CMK (cell line): ENCODE measurements at regions not wholly inside any gene's neighbourhood (a gene's known extent, or its start where the extent isn't known, plus 50 kb on each side); places are given as distances from the start of the nearest gene placed in this dataset.
"Not testable (repeated sequence)": the region's sequence is repeated elsewhere in the genome, so short reads cannot be mapped to it uniquely, and the experiment has no call there.

ENCODE experiments used
- DNase-seq: peaks from one replicate; pipeline ENCODE4 v3.0.0-alpha.2; 2010; ENCODE audit warnings: low read depth

- DNase-seq, result no peak
Measured at GRCh38 chr4:34309383-34309906, 1934.9 kb downstream of the ARAP2 start.

- DNase-seq, result no peak
Measured at GRCh38 chr4:34318773-34319172, 1925.5 kb downstream of the ARAP2 start.

- no peak for DNase-seq
Measured at GRCh38 chr4:34323549-34324320, 1920.6 kb downstream of the ARAP2 start.

- no peak for DNase-seq
Measured at GRCh38 chr4:34328939-34329338, 1915.4 kb downstream of the ARAP2 start.

- DNase-seq, result not testable (repeated sequence)
Measured at GRCh38 chr4:34335156-34335555, 1909.2 kb downstream of the ARAP2 start.

GRCh38 chr4:34335556-34335955 is 1908.8 kb downstream of the ARAP2 start:
- not testable (repeated sequence) for DNase-seq

- DNase-seq, result no peak
Measured at GRCh38 chr4:34362654-34363053, 1881.7 kb downstream of the ARAP2 start.

GRCh38 chr4:34363842-34364241 is 1880.5 kb downstream of the ARAP2 start:
- DNase-seq, result no peak

GRCh38 chr4:34365946-34366345 is 1878.4 kb downstream of the ARAP2 start:
- no peak for DNase-seq

- no peak for DNase-seq
Measured at GRCh38 chr4:34371676-34372075, 1872.6 kb downstream of the ARAP2 start.

GRCh38 chr4:34372815-34373214 is 1871.5 kb downstream of the ARAP2 start:
- DNase-seq, result no peak

- no peak for DNase-seq
Measured at GRCh38 chr4:34373456-34373855, 1870.9 kb downstream of the ARAP2 start.

GRCh38 chr4:34412233-34412632 is 1832.1 kb downstream of the ARAP2 start:
- DNase-seq, result no peak

GRCh38 chr4:34412911-34413310 is 1831.4 kb downstream of the ARAP2 start:
- DNase-seq, result no peak

- no peak for DNase-seq
Measured at GRCh38 chr4:34417160-34417559, 1827.2 kb downstream of the ARAP2 start.

GRCh38 chr4:34419871-34420270 is 1824.4 kb downstream of the ARAP2 start:
- DNase-seq, result no peak

- DNase-seq, result no peak
Measured at GRCh38 chr4:34422472-34423175, 1821.7 kb downstream of the ARAP2 start.

- no peak for DNase-seq
Measured at GRCh38 chr4:34432706-34433105, 1811.6 kb downstream of the ARAP2 start.

- not testable (repeated sequence) for DNase-seq
Measured at GRCh38 chr4:34434377-34434776, 1809.9 kb downstream of the ARAP2 start.

GRCh38 chr4:34464196-34464595 is 1780.1 kb downstream of the ARAP2 start:
- no peak for DNase-seq

GRCh38 chr4:34466411-34466810 is 1777.9 kb downstream of the ARAP2 start:
- DNase-seq, result no peak

GRCh38 chr4:34469516-34469915 is 1774.8 kb downstream of the ARAP2 start:
- no peak for DNase-seq

GRCh38 chr4:34485252-34485651 is 1759.1 kb downstream of the ARAP2 start:
- no peak for DNase-seq
